NCI-H69 (cell line): ENCODE measurements at regions not wholly inside any gene's neighbourhood (a gene's known extent, or its start where the extent isn't known, plus 50 kb on each side); places are given as distances from the start of the nearest gene placed in this dataset.
A peak's percentile ranks its signal among the peaks of the same experiment; 100 is the strongest.
"Not testable (repeated sequence)": the region's sequence is repeated elsewhere in the genome, so short reads cannot be mapped to it uniquely, and the experiment has no call there.

ENCODE experiments used
- DNase-seq: peaks from one replicate; lab custom pipeline; 2025; lab: John Stamatoyannopoulos, UW

DNA sequence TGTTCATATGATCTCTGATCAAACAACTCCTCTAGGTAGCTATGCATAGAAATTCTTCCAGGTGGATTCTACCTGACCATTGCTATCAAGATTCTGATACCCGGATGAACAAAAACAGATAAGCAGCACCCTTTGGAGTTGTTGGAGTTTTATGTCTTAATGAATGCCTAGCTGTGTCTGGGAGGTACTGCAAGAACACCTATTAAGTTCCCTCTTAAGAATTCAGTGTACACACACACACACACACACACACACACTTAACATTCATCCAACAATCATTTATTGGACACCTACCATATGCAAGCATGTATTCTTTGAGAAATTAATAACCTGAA lies 58.1 kb upstream of the FNDC3B start:
- DNase-seq, result peak; percentile 48

DNA sequence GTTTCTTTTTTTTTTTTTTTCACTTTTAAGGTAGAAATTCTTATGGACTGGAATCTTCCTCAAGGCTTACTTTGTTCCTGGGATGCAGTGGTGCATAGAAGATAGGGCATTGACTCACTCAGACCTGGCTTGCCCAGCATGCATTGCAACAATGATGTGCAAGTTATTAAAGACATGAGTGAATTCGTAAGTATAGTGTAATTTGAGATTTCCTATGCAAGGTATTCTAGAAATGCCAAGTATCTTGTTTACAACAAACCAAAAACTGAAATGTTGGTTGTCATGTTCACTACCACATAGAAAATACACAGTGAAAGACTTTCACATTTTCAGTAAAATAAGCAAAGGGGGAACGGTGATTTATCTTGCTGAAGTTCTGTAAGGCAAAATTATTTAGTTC lies 56.5 kb upstream of the FNDC3B start:
- no peak for DNase-seq

DNA sequence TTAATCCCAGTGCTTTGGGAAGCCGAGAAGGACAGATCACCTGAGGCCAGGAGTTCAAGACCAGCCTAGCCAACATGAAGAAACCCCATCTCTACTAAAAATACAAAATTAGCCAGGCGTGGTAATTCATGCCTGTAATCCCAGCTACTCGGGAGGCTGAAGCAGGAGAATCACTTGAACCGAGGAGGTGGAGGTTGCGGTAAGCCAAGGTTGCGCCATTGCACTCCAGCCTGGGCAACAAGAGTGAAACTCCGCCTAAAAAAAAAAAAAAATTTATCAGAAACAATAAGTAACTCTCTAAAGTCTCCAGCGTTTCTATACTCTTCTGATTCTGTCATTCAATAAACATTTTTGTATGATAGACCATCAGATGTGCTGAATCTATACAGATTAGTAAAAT lies 55.7 kb upstream of the FNDC3B start:
- DNase-seq, result not testable (repeated sequence)

DNA sequence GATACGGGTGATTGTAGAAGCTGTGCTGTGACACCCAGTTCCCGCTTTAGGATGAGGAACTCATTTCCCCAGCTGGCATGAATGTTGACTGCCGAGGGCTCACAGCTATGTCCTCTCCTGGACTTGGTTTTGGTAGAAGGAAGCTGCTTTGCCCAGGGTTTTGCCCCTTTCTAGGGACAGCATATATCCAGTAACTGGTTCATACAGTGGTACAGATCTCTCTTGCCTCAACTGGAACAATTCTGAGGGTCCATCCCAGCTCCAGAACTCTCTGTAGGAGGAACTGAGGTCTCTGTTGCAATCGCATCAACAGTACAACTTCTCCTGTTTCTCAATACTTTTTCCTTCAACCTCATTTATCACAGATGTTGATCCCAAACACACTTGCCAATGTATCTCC lies 54.5 kb upstream of the FNDC3B start:
- no peak for DNase-seq

DNA sequence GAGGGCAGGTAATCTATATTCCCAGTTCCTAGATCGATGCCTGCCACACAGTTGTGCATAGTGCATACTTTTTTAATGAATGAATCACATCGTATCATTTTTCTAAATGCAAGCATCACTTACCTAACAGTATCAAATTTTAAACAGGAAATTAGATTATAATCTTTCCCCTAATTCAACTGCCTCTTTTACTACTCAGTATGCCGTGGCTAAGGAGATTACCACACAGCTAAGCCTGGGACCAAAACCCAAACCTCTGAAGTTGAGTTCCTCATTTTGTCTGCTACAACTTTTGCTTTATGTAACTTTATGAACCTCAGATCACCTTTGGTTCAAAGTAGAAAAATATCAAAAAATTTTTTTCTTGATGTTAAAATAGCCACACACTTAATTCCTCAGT lies 53.2 kb upstream of the FNDC3B start:
- no peak for DNase-seq

DNA sequence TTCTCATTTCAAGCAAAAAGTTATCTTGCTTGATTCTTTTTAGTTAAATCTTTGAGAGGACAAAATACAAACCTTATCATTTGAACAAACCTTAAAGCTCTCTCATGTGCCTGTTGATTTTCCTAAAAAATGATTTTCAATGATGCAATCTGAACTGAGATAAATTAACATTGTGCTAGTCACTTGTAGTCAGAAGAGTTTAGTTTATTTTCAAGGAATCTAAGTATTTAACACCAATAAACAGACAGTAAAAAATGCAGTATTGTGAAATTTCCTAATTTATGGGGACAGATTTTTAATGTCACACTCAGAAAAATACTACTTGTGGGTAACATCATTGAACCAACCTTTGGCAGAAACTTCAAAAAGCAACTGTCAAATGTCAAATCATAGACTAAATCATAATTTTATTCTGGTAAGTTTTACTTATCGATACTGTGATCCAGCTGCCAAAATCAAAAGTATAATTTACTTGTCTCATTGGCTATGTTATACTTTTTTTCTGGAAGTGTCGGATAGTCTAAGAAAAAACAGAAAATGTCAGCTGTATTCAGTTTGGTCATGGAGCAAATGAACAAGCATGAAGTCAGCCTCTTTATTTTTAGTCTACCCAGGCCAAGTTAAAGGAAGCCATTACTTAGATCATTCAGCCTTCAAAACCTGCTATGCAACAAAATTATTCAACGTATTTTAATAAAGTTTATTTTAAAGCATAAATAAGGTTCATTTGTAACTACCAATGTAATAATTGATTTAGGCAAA lies 52.4 kb upstream of the FNDC3B start:
- DNase-seq, result no peak
